B cell (primary cell): ENCODE measurements at regions not wholly inside any gene's neighbourhood (a gene's known extent, or its start where the extent isn't known, plus 50 kb on each side); places are given as distances from the start of the nearest gene placed in this dataset.

Experiments
- ATAC-seq: fragments of 200-7000 bp; cut with Tn5 transposase; one replicate; pipeline ENCODE4 v1.10.0; 2021; ENCODE audit warnings: low read depth, mild to moderate bottlenecking, moderate number of reproducible peaks, moderate library complexity
- CTCF ChIA-PET: fragments of 350-600 bp; sonication (Branson Sonifier 250); formaldehyde crosslinking; loops from one replicate; lab custom pipeline; 2021; ENCODE audit warnings: antibody characterized with exemption, inconsistent platforms; lab: Charles Lee
- POLR2A ChIA-PET: fragments of 350-600 bp; sonication (Branson Sonifier 250); formaldehyde crosslinking; loops from one replicate; lab custom pipeline; 2021; ENCODE audit warnings: antibody characterized with exemption; lab: Charles Lee
- DNase-seq: peaks from one replicate; pipeline ENCODE4 v3.0.0; 2013
- H2AFZ ChIP-seq: 2 replicates; pipeline ENCODE4 v1.6.1; 2012; ENCODE audit warnings: mild to moderate bottlenecking, low read depth, low read length; ENCODE audit not compliant: insufficient read depth, poor library complexity, severe bottlenecking
- H3K27ac ChIP-seq, 2 donors: 1 replicate in 1 of 2; 2 replicates in 1 of 2; pipeline ENCODE4 v1.5.1; 2012 to 2013; ENCODE audit warnings: low read length in 2 of 2, mild to moderate bottlenecking in 2 of 2, moderate library complexity in 1 of 2
- H3K27me3 ChIP-seq, 4 experiments: fragments of 200-600 bp in 1 of 4; sonication (generic) in 1 of 4; replicated peaks in 1 of 4; 1 replicate in 2 of 4; 2 replicates in 2 of 4; pipeline versions ENCODE4 v1.6.1 to v1.7.0; 2013 to 2016; ENCODE audit warnings: low read length in 3 of 4, mild to moderate bottlenecking in 2 of 4, mixed read lengths in 1 of 4, moderate library complexity in 1 of 4; ENCODE audit not compliant: insufficient read depth in 4 of 4, control insufficient read depth in 3 of 4; ENCODE audit errors: control extremely low read depth in 1 of 4
- H3K36me3 ChIP-seq, 2 experiments: replicated peaks in 1 of 2; 1 replicate in 1 of 2; 2 replicates in 1 of 2; pipeline versions ENCODE4 v1.6.1 to v1.7.1; 2013; ENCODE audit warnings: low read length in 1 of 2; ENCODE audit not compliant: insufficient read depth in 2 of 2, control insufficient read depth in 1 of 2; ENCODE audit errors: control extremely low read depth in 1 of 2, extremely low read depth in 1 of 2
- H3K4me1 ChIP-seq, 2 donors: fragments of 200-600 bp in 1 of 2; sonication (generic) in 1 of 2; 1 replicate in 1 of 2; 2 replicates in 1 of 2; pipeline versions ENCODE4 v1.5.1 to v1.6.1; 2013 to 2017; ENCODE audit warnings: low read length in 2 of 2; ENCODE audit not compliant: control insufficient read depth in 2 of 2, insufficient read depth in 2 of 2
- H3K4me2 ChIP-seq: replicated peaks from 2 replicates; pipeline ENCODE3; 2012; ENCODE audit warnings: mild to moderate bottlenecking, low read depth, low read length; ENCODE audit not compliant: poor library complexity, severe bottlenecking
- H3K4me3 ChIP-seq, 5 experiments: fragments of 200-600 bp in 1 of 5; sonication (generic) in 1 of 5; 1 replicate in 3 of 5; 2 replicates in 2 of 5; pipeline versions ENCODE4 v1.5.1 to v1.7.0; 2011 to 2016; ENCODE audit warnings: low read length in 4 of 5, mild to moderate bottlenecking in 4 of 5, low read depth in 2 of 5, control low read depth in 1 of 5, moderate library complexity in 1 of 5; ENCODE audit not compliant: insufficient read depth in 1 of 5; ENCODE audit errors: control extremely low read depth in 1 of 5, extremely low read depth in 1 of 5
- H3K79me2 ChIP-seq: fragments of 200-600 bp; sonication (generic); one replicate; pipeline ENCODE4 v1.6.0; 2016; ENCODE audit warnings: low read length; ENCODE audit not compliant: control insufficient read depth, insufficient read depth
- H3K9ac ChIP-seq: fragments of 200-600 bp; sonication (generic); 2 replicates; pipeline ENCODE4 v1.6.1; 2017; ENCODE audit warnings: mild to moderate bottlenecking, low read length, moderate library complexity
- H3K9me3 ChIP-seq, 3 donors: one replicate each; pipeline versions ENCODE4 v1.6.1 to v1.7.1; 2013; ENCODE audit warnings: low read length in 2 of 3; ENCODE audit not compliant: control insufficient read depth in 2 of 3, insufficient read depth in 1 of 3; ENCODE audit errors: control extremely low read depth in 1 of 3
- H4K20me1 ChIP-seq: 2 replicates; pipeline ENCODE4 v1.6.0; 2012; ENCODE audit warnings: mild to moderate bottlenecking, low read length; ENCODE audit not compliant: insufficient read depth, control insufficient read depth, poor library complexity, severe bottlenecking
- H3K27ac Mint-ChIP-seq: one replicate; pipeline ENCODE4 v1.8.0; 2021; ENCODE audit warnings: mixed read lengths
- H3K27me3 Mint-ChIP-seq: one replicate; pipeline ENCODE4 v1.8.0; 2021; ENCODE audit warnings: mixed read lengths
- H3K4me1 Mint-ChIP-seq: one replicate; pipeline ENCODE4 v1.8.0; 2021; ENCODE audit warnings: mixed read lengths
- H3K4me3 Mint-ChIP-seq: one replicate; pipeline ENCODE4 v1.8.0; 2021; ENCODE audit warnings: mixed read lengths
- H3K9me3 Mint-ChIP-seq: one replicate; pipeline ENCODE4 v1.8.0; 2022; ENCODE audit warnings: mixed read lengths; ENCODE audit not compliant: insufficient read depth
- EZH2 ChIP-seq: IDR thresholded peaks from 2 replicates; pipeline ENCODE4 v1.6.1; 2012; ENCODE audit warnings: borderline replicate concordance, low read depth, mild to moderate bottlenecking, moderate library complexity, low read length; ENCODE audit not compliant: insufficient read depth, poor library complexity, severe bottlenecking
- WGBS: methylation state at CpG from one replicate; pipeline ENCODE4 v1.1.5; 2013; ENCODE audit warnings: missing lambda C conversion rate; ENCODE audit not compliant: insufficient coverage; 5-methylcytosine and 5-hydroxymethylcytosine counted together
- intact Hi-C: fragments of 100-400 bp; cut with micrococcal nuclease; formaldehyde crosslinking; loops from one replicate; pipeline ENCODE4 v1.10.0; 2022
- TF ChIP-seq, protein P1 (sequence below): fragments of 200-600 bp; IDR thresholded peaks from one replicate; pipeline ENCODE4 v1.8.0; 2022; ENCODE audit warnings: antibody characterized with exemption, mild to moderate bottlenecking

DNA sequence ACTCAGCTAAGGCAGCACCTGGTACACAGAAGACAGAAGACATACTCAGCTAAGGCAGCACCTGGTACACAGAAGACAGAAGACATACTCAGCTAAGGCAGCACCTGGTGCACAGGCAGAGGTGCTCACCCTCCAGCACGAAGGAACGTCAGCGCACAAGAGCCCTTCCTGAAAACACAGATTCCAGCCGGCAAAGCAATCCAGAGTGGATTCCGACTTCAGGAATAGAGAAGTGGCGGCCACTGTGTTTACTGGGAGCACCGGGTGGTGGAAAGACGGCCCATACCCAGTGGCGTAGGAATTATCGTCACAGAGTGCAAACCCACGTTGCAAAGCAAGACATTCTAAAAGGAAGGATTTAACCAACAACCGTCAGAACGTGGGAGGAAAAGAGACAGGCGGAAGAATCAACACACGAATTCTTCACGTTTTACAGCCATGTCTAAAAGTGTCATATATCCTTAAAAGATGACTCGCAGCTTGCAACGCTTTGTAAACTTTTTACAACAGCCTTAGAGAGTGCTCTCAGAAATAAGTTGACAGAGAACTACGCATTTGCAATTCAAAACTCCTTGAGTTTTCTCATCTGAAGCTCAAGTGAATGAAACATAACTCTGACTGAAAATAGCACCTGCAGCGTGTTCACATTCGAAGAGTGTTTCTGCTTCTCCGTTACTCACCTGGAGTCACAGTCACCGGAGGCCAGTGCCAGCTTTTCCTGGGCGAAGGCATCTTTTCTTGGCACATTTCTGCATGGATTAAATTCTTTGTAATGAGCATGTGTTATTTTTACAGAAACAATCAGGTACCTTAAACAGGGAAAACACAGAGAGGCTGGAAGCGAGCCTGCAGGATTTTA lies 55.8 kb upstream of the GALNT9 start:
- ChIA-PET POLR2A (no interaction called here), CTCF (no interaction called here)
- WGBS, result 68% methylated on average over 23 of the region's 25 CpGs
- no peak overlapping the region for H3K9ac ChIP-seq
- ATAC-seq (no peak), DNase-seq (no peak)
- Mint-ChIP-seq H3K27ac (no peak overlapping the region), H3K4me3 (no peak overlapping the region), H3K9me3 (no peaks in the 10 kb centered on the region), H3K4me1 (no peaks in the 10 kb centered on the region), H3K27me3 (peaks cover 9% of the 10 kb centered on the region)
- peaks cover 0 to 12% (median 1%) of the 10 kb centered on the region in 4 experiments for H3K27me3 ChIP-seq
- H3K27ac ChIP-seq, result no peak overlapping the region
- H4K20me1 ChIP-seq, result no peaks in the 10 kb centered on the region
- no peaks in the 10 kb centered on the region for H3K4me1 ChIP-seq
- H3K79me2 ChIP-seq, result no peaks in the 10 kb centered on the region
- peaks cover 0 to 2% (median 0%) of the 10 kb centered on the region in 3 donors for H3K9me3 ChIP-seq
- no peak overlapping the region for H3K4me3 ChIP-seq
- no peak overlapping the region for H2AFZ ChIP-seq
- TF ChIP-seq EZH2, result no peak
- TF ChIP-seq, protein P1, sequence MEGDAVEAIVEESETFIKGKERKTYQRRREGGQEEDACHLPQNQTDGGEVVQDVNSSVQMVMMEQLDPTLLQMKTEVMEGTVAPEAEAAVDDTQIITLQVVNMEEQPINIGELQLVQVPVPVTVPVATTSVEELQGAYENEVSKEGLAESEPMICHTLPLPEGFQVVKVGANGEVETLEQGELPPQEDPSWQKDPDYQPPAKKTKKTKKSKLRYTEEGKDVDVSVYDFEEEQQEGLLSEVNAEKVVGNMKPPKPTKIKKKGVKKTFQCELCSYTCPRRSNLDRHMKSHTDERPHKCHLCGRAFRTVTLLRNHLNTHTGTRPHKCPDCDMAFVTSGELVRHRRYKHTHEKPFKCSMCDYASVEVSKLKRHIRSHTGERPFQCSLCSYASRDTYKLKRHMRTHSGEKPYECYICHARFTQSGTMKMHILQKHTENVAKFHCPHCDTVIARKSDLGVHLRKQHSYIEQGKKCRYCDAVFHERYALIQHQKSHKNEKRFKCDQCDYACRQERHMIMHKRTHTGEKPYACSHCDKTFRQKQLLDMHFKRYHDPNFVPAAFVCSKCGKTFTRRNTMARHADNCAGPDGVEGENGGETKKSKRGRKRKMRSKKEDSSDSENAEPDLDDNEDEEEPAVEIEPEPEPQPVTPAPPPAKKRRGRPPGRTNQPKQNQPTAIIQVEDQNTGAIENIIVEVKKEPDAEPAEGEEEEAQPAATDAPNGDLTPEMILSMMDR, result no peak
- H3K36me3 ChIP-seq, result no peaks in the 10 kb centered on the region
- H3K4me2 ChIP-seq, result no peak overlapping the region
- intact Hi-C loops, result no loop called here

DNA sequence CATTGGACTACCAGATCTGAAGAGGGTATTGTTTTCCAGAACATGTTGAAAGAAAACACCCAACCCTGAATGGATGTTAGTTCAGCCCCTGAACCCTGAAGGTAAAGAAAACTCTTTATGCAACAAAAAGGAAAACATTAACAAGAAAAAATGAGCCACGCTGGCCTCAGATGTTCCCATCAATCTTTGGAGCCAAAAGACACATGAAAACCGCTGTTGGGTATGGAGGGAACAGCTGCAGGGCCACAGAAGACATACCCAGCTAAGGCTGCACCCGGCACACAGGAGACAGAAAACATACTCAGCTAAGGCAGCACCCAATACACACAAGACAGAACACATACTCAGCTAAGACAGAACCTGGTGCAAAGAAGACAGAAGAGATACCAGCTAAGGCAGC lies 51.3 kb upstream of the GALNT9 start:
- CTCF ChIA-PET, result no interaction called here
- peaks cover 0 to 4% (median 0%) of the 10 kb centered on the region in 3 donors for H3K9me3 ChIP-seq

More for the DNA sequence above, 51.3 kb upstream of the GALNT9 start:
- Histone ChIP-seq H3K4me1 (no peaks in the 10 kb centered on the region), H3K27ac (no peak overlapping the region), H2AFZ (no peak overlapping the region), H3K4me3 (no peak overlapping the region), H3K4me2 (no peak overlapping the region), H3K27me3 (peaks cover 0 to 23% (median 7%) of the 10 kb centered on the region in 4 experiments), H3K9ac (no peak overlapping the region), H4K20me1 (no peaks in the 10 kb centered on the region), H3K36me3 (no peaks in the 10 kb centered on the region), H3K79me2 (no peaks in the 10 kb centered on the region)
- ATAC-seq (no peak), DNase-seq (no peak)
- Mint-ChIP-seq H3K9me3 (no peaks in the 10 kb centered on the region), H3K27me3 (peaks cover 17% of the 10 kb centered on the region), H3K4me3 (no peak overlapping the region), H3K4me1 (no peaks in the 10 kb centered on the region), H3K27ac (no peak overlapping the region)
- TF ChIP-seq EZH2, result no peak
- intact Hi-C loops, result no loop called here
- 58% methylated on average over 2 of the region's 3 CpGs for WGBS
- POLR2A ChIA-PET, result no interaction called here
